ENCODE measurements at regions not wholly inside any gene's neighbourhood (a gene's known extent, or its start where the extent isn't known, plus 50 kb on each side); places are given as distances from the start of the nearest gene placed in this dataset.

DNA sequence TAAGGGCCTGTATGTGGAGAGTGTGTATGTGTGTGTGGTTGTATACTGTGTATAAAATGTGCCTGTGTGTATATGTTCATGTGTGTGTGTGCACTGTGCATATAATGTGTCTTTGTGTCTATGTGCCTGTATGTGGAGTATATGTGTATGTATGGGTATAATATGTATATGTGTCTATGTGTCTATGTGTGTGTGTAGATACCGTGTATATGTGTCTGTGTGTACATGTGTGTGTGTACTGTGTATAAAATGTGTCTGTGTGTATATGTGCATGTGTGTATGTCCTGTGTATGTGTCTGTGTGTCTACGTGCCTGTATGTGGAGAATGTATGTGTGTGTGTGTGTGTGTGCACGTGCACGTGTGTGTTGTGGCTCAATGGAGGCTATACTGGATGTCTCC is 200.4 kb upstream of the ZFHX3 start:
- TF ChIP-seq, protein P1, sequence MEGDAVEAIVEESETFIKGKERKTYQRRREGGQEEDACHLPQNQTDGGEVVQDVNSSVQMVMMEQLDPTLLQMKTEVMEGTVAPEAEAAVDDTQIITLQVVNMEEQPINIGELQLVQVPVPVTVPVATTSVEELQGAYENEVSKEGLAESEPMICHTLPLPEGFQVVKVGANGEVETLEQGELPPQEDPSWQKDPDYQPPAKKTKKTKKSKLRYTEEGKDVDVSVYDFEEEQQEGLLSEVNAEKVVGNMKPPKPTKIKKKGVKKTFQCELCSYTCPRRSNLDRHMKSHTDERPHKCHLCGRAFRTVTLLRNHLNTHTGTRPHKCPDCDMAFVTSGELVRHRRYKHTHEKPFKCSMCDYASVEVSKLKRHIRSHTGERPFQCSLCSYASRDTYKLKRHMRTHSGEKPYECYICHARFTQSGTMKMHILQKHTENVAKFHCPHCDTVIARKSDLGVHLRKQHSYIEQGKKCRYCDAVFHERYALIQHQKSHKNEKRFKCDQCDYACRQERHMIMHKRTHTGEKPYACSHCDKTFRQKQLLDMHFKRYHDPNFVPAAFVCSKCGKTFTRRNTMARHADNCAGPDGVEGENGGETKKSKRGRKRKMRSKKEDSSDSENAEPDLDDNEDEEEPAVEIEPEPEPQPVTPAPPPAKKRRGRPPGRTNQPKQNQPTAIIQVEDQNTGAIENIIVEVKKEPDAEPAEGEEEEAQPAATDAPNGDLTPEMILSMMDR (IDR thresholded peaks at IDR 0.05; ENCODE audit: low read length): no peak
- TF ChIP-seq EZH2 (IDR thresholded peaks at IDR 0.05; ENCODE audit: borderline replicate concordance, low read length): no peak
